RWPE2 (cell line): ENCODE measurements at regions not wholly inside any gene's neighbourhood (a gene's known extent, or its start where the extent isn't known, plus 50 kb on each side); places are given as distances from the start of the nearest gene placed in this dataset.
"Not testable (repeated sequence)": the region's sequence is repeated elsewhere in the genome, so short reads cannot be mapped to it uniquely, and the experiment has no call there.

Experiments
- ATAC-seq: fragments of 200-7000 bp; cut with Tn5 transposase; 3 replicates; pipeline ENCODE4 v1.9.1; 2021; ENCODE audit warnings: low read depth
- DNase-seq: peaks from one replicate; pipeline ENCODE4 v3.0.0-alpha.2; 2020; ENCODE audit warnings: low spot score
- H3K27ac ChIP-seq: fragments of 450-650 bp; 2 replicates; pipeline ENCODE4 v1.5.1; 2017; ENCODE audit warnings: mild to moderate bottlenecking; ENCODE audit not compliant: poor library complexity, severe bottlenecking
- H3K27me3 ChIP-seq: fragments of 250-450 bp; sonication (Bioruptor Pico); 2 replicates; pipeline ENCODE4 v1.5.1; 2021; ENCODE audit warnings: mild to moderate bottlenecking, moderate library complexity; ENCODE audit not compliant: insufficient read depth, poor library complexity, severe bottlenecking
- H3K36me3 ChIP-seq: fragments of 250-450 bp; sonication (Bioruptor Pico); 2 replicates; pipeline ENCODE4 v1.5.1; 2020; ENCODE audit warnings: low read depth, mild to moderate bottlenecking, moderate library complexity
- H3K4me1 ChIP-seq: fragments of 250-450 bp; sonication (Bioruptor Pico); 2 replicates; pipeline ENCODE4 v1.5.1; 2021; ENCODE audit warnings: mild to moderate bottlenecking, moderate library complexity; ENCODE audit not compliant: insufficient read depth, poor library complexity, severe bottlenecking
- H3K4me3 ChIP-seq: fragments of 250-450 bp; sonication (Bioruptor Pico); 2 replicates; pipeline ENCODE4 v1.5.1; 2021; ENCODE audit warnings: mild to moderate bottlenecking, moderate library complexity; ENCODE audit not compliant: severe bottlenecking
- H3K9me3 ChIP-seq: fragments of 250-450 bp; sonication (Bioruptor Pico); 2 replicates; pipeline ENCODE4 v1.5.1; 2021; ENCODE audit warnings: mild to moderate bottlenecking, moderate library complexity; ENCODE audit not compliant: severe bottlenecking
- CTCF ChIP-seq: fragments of 450-650 bp; IDR thresholded peaks from one replicate; pipeline ENCODE4 v1.5.1; 2017; ENCODE audit warnings: mild to moderate bottlenecking, moderate library complexity; ENCODE audit not compliant: poor library complexity, severe bottlenecking

GRCh38 chr5:1593903-1594356, 70.2 kb upstream of the LPCAT1 start:
- ATAC-seq = no peak
- peaks cover 9% of the 10 kb centered on the region; the same call in 1 of the 2 replicates for H3K36me3 ChIP-seq
- H3K4me3 ChIP-seq = peak overlapping the region; percentile 45
- H3K27ac ChIP-seq = peak overlapping the region; percentile 28
- TF ChIP-seq CTCF = no peak
- DNase-seq = peak; percentile 71
- no peaks in the 10 kb centered on the region for H3K9me3 ChIP-seq
- no peaks in the 10 kb centered on the region for H3K4me1 ChIP-seq
- no peaks in the 10 kb centered on the region for H3K27me3 ChIP-seq

GRCh38 chr5:1588071-1588694, 64.4 kb upstream of the LPCAT1 start:
- H3K36me3 ChIP-seq = peaks cover 16% of the 10 kb centered on the region
- peak; percentile 42 for DNase-seq
- not testable (repeated sequence) for H3K27me3 ChIP-seq, ATAC-seq, H3K4me3 ChIP-seq, H3K9me3 ChIP-seq, H3K27ac ChIP-seq, H3K4me1 ChIP-seq

GRCh38 chr5:1583081-1583875, 59.5 kb upstream of the LPCAT1 start:
- not testable (repeated sequence) for H3K27me3 ChIP-seq, H3K9me3 ChIP-seq, H3K4me3 ChIP-seq, ATAC-seq, H3K4me1 ChIP-seq, H3K27ac ChIP-seq
- DNase-seq = peak; percentile 32
- H3K36me3 ChIP-seq = peaks cover 13% of the 10 kb centered on the region

- not testable (repeated sequence) for H3K9me3 ChIP-seq, H3K27me3 ChIP-seq, ATAC-seq, DNase-seq, H3K4me1 ChIP-seq, H3K36me3 ChIP-seq, H3K27ac ChIP-seq, H3K4me3 ChIP-seq
Measured at GRCh38 chr5:1579389-1579788, 55.6 kb upstream of the LPCAT1 start.

- not testable (repeated sequence) for H3K9me3 ChIP-seq, H3K27ac ChIP-seq, H3K36me3 ChIP-seq, H3K4me3 ChIP-seq, H3K4me1 ChIP-seq, H3K27me3 ChIP-seq
- ATAC-seq = 0 out of 3 replicates have a peak, but pooled peaks have one; percentile 23
- peak; percentile 30 for DNase-seq
Measured at GRCh38 chr5:1576851-1577250, 53.1 kb upstream of the LPCAT1 start.

- H3K4me1 ChIP-seq, H3K4me3 ChIP-seq, H3K9me3 ChIP-seq, ATAC-seq, H3K27ac ChIP-seq, H3K36me3 ChIP-seq, H3K27me3 ChIP-seq: not testable (repeated sequence)
- DNase-seq = peak; percentile 29
Measured at GRCh38 chr5:1575991-1576714, 52.4 kb upstream of the LPCAT1 start.

- not testable (repeated sequence) for H3K4me3 ChIP-seq, ATAC-seq, H3K36me3 ChIP-seq, H3K27ac ChIP-seq, DNase-seq, H3K9me3 ChIP-seq, H3K27me3 ChIP-seq, H3K4me1 ChIP-seq
Measured at GRCh38 chr5:1575491-1575890, 51.7 kb upstream of the LPCAT1 start.

- ATAC-seq, H3K36me3 ChIP-seq, H3K4me1 ChIP-seq, DNase-seq, H3K27me3 ChIP-seq, H3K4me3 ChIP-seq, H3K27ac ChIP-seq, H3K9me3 ChIP-seq: not testable (repeated sequence)
Measured at GRCh38 chr5:1574023-1574318, 50.2 kb upstream of the LPCAT1 start.

GRCh38 chr5:1573217-1574022, 49.7 kb upstream of the LPCAT1 start:
- H3K36me3 ChIP-seq, H3K9me3 ChIP-seq, H3K27me3 ChIP-seq, H3K27ac ChIP-seq, ATAC-seq, H3K4me1 ChIP-seq, H3K4me3 ChIP-seq: not testable (repeated sequence)
- peak; percentile 37 for DNase-seq
